Endometrium (tissue), 2 donors: ENCODE measurements at regions not wholly inside any gene's neighbourhood (a gene's known extent, or its start where the extent isn't known, plus 50 kb on each side); places are given as distances from the start of the nearest gene placed in this dataset.
"Not testable (repeated sequence)": the region's sequence is repeated elsewhere in the genome, so short reads cannot be mapped to it uniquely, and the experiment has no call there.

Experiments
- FAIRE-seq: peaks from 2 replicates; lab custom pipeline; 2012; peaks lifted over from hg19 to GRCh38; lab: Jason Lieb, UNC
- donor health status: control.
- donor health status: control.

DNA sequence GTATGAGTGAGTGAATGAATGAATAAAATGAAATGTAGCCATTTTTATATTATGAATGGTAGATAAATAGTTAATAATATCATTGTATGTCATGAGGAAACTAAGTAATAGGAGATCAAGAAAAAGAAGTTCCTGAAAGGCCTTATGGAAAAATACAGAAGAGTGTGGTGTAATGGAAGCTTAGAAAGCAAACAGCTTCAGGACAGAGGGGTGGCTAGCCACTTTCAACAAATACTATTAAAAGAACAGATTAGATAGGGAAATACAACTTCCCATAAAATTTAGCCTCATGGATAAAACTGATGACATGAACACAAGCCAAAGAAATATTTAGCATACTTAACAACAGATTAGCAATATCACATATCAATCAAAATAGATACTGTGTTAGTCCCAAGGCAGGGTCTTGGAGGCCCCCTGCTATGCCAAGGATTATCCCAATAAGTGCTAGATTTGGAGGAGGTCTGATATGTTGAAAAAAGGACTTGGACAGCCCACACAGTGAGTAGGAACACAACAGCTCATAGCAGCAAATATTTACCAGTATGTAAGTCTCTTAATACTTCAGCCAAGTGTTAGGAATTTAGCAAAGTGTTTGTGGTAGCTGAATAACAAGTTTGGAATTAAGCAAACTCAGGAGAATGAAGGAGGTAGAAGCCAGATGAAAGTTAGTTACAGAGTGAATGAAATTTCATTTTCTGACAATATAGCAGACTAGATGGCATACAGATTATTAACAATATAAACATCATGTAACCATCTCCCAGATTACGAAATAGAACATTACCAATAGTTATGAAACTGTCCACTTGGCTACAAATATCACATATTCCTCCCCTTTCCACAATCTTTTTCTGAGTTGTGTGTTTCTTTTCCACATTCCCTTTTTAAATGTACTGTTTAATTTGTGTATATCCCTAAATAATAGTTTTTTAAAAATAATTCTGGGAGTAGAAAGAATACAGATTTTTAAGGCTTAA, 1632.0 kb downstream of the PCDH9 start:
- no peak for FAIRE-seq

DNA sequence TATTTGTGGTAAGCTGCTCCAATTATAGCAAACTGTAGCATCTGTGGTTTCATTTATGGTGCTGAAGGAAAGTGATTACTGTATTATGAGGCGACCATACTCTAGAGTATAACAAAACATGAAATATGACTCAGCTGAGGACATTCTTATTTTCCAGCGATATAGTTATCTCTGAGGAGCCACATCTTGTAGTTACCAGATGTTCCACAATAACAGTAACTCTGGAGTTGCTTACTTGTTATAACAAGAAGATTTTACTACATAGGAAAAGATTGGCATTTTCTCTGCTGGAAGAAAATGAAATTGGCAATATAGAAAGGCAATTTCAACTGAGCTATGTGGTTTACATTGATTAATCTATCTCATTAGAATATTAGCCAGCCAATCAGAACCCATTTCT, 1634.2 kb downstream of the PCDH9 start:
- no peak for FAIRE-seq

DNA sequence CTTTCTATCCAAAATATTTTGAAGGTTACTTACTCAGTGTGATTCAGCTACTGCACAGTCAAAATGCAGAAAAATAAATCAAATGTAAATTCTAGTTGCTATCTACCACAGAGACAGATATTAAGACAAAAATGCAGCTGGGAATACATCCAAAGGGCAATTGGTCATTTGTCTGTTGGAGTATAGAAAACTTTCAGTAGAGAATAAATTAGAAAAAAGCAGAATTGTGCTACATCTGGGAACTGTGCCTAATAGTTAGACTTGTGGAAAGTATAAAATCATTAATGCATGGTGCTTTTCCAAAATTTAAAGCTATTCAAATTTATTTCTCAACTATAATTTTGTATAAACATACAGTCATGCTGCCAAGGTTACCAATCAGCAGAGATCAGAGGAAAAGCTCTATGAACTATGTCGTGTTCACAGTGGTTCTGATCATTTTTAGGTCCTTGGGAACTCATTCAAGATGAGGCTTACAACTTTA, 1635.8 kb downstream of the PCDH9 start:
- no peak for FAIRE-seq

DNA sequence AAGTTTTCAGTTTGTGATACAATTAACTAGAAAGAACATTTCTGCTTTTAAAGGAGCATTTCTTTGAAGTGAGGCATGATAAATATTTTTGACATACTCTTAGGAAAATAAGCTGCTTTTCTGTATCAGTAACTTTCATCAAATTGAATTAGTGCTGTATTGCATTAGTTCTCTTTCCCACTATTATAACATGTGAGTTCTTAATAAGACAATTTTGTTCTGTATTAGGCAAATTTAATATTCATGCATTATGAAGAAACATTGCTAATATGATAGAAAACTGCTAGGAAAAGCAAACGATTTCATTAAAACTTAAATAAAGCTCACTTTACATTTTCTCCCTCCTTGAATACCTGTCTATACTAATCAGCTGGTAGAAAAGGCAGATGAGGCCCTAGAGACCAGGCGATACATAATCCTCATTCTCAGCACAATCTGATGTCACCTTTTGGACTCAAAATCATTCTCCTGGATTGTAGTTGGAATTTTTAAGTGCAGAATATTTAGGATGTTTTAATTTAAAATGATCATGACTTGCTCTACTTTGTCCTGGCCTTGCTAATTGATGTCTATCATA, 1636.8 kb downstream of the PCDH9 start:
- no peak for FAIRE-seq

DNA sequence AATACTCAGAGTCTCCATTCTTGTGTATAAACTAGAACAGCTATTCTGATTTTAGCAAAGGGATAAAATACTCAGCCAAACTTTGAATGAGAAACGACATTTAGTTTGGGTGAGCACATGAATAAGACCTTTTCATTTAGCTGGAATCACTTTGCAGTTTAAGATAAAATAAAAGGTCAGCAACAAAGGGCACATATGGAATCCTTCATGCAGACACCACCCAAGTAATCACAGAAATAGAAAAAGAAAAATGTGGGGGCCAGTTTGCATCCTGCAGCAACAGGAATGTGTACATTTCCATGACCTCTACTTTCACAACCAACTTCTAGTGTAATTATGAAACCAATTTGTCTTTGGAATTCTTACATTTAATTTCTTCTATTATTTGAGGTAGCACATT, 1637.4 kb downstream of the PCDH9 start:
- no peak for FAIRE-seq

DNA sequence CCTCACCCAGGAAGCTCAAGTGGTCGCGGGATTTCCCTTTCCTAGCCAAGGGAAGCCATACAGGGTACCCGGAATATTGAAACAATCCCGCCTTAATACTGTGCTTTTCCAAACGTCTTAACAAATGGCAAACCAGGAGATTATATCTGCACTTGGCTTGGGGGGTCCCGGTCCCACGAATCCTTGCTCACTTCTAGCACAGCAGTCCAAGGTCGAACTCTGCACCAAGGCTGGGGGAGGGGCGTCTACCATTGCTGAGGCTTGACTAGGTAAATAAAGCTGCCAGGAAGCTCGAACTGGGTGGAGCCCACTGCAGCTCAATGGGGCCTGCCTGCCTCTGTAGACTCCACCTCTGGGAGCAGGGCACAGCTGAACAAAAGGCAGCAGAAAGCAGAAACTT, 1644.8 kb downstream of the PCDH9 start:
- FAIRE-seq: no peak

DNA sequence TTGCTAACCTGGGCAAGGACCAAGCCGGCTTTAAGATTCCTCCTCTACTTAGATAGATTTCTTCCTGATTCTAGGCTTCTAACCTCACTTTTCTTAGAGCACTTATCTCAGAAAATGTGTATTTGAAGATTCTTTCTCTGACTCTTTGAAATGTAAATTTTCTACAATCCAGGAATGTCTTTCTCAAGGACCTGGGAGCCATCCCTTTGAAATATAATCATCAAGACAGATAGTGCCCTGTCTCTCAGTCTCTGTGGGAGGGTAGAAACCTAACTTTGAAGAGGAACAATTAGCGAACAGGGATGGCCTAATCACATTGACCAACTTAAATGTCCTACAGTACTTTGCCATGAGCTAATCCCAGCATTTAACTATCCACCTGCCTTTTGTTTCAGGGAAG, 1646.0 kb downstream of the PCDH9 start:
- no peak for FAIRE-seq

DNA sequence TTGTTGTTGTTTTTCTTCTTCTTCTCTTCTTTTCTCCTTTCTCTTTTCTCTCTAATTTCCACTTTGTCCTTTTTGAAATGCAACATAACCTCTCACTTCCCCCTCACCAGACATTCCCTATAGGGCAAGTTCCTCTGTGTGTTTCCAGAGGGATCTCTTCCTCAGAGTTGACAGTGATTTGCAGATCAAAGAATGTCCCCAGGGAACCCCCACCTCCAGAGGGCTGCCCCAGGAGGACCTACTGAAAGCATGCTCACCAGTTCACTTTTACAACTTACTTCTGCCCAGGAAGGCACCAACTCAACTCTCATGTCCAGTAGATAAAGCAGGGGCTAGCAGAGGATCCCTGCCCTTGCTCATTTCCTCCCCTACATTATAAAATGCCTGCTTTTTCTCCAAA, 1648.0 kb downstream of the PCDH9 start:
- no peak for FAIRE-seq

DNA sequence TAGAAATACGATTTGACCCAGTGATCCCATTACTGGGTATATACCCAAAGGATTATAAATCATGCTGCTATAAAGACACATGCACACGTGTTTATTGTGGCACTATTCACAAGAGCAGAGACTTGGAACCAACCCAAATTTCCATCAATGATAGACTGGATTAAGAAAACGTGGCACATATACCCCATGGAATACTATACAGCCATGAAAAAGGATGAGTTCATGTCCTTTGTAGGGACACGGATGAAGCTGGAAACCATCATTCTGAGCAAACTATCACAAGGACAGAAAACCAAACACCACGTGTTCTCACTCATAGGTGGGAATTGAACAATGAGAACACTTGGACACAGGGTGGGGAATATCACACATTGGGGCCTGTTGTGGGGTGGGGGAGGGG, 1665.6 kb downstream of the PCDH9 start:
- not testable (repeated sequence) for FAIRE-seq

DNA sequence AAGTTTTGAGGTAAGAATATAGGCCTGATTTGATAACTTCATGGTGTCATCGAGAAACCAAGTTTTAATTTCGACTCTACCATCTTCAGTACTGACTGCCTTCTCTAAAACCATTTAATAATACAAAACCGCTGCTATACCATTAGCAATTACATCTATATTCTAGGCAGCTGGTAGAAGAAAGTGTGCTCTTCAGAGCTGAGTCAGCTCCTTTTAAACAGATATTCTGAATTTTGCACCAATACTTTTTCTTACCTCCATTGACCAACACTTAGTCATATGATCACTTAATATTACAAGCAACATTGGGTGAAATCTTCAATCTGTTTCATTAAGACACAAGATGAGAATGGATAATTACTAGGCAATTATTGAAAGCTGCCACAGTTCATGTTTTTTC, 1667.8 kb downstream of the PCDH9 start:
- no peak for FAIRE-seq

DNA sequence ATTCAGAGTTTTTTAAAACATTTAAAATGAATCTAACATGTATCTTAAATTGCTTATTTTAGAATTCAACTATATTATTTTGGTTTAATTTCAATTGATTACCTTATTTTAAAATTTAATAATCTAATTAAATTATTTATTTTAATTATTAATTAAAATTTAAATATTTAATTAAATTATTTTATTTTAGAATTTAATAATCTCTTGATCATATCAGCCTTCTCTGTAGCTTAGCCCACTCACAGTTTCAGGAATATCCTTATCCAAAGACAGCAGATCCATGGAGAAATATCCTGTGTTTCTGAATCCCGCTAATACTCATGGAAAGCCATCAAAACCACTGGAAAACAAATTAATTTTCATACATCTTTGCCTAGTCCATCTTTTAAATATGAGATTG, 1669.2 kb downstream of the PCDH9 start:
- FAIRE-seq: peak; percentile 87

DNA sequence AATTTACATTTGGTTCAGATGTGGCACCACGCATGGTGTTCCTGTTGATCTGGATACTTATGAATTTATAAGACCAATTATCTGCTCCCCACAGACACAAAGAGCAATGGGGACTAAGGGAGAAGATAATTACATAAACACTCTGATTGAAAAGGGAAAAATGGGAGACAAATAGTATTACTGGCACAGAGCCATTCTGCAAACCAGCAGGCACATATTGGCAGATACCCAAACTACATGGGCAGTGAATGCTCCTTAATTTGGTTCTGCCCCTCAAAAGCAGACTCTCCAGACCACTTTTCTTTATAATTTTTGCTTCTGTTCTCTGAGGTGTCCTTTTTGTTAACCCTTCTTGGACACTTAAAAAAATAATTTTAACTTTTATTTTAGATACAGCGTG, 1674.2 kb downstream of the PCDH9 start:
- no peak for FAIRE-seq

DNA sequence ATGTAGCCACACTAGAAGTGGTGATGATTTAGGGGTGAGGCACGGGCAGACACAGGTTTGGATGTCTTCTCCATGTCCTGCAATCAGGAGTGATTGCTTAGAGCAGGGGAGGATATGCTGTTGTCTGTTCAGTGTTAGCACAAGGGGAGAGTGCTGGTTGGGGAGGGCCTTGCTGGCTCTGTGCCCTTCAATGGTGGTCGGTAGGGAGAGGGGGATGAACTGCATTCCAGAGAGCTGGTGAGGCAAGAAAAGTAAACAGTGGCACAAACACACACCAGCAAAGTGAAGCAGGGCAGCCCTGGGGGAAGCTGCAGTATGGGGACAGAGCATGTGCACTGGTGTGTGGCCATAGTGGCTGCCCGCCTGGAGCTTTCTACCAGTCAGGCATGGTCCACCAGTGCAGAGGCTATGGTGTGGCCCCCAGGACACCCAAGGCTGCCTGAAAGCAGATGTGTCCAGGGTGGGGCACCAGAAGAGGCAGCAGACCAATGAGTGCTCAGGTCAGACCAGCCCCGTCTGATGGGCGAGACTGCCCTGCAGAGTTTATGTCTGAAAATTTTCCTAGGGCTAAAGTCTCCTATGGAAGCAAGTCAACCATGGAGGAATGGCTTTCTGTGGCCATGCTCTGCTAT, 1676.9 kb downstream of the PCDH9 start:
- no peak for FAIRE-seq

DNA sequence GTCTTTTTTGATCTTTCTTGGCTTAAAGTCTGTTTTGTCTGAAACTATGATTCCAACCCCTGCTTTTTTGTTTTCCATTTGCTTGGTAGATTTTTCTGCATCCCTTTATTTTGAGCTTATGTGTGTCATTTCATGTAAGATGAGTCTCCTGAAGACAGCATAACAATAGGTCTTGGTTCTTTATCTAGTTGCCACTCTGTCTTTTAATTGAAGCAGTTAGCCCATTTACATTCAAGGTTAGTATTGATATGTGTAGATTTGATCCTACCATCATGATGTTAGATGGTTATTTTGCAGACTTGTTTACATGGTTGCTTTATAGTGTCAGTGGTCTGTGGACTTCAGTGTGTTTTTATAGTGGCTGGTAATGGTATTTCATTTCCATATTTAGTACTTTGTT, 1678.9 kb downstream of the PCDH9 start:
- FAIRE-seq: no peak

DNA sequence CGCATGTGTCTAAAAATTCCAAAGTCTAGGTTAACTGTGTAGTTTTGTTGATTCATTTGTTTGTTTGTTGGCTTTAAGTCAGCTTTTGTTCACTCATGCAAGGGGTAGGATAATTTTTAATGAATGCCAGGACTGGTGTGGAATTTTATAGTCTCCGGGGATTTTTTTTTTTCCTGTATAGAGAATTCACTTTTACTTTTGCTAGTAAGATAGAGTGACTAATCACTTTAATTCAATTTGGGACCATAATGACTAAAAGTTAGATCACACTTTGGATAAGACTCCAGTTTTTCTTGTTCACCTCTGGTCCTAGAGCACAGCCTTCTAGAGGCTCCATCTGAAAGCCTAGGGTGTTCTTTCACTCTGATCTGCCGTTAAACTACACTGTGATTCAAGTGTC, 1690.0 kb downstream of the PCDH9 start:
- FAIRE-seq: no peak

DNA sequence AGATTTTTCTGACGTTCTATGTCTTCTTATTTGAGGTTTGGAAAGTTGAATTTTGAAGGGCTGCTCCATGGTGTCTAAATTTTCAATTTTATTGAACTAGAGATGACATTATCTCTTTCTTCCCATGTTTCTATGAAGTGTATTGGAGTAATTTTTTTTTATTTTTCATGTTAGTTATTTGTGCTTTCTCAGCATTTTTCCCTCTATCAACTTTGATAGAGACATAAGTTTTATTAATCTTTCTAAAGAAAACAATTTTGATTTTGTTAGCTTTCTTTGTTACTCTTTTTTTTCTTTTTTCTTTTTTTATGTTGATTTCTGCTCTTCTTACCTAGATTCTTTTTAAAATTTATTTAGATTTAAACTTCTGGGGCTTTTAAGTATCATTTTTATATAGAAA, 1694.8 kb downstream of the PCDH9 start:
- peak; percentile 53 for FAIRE-seq

DNA sequence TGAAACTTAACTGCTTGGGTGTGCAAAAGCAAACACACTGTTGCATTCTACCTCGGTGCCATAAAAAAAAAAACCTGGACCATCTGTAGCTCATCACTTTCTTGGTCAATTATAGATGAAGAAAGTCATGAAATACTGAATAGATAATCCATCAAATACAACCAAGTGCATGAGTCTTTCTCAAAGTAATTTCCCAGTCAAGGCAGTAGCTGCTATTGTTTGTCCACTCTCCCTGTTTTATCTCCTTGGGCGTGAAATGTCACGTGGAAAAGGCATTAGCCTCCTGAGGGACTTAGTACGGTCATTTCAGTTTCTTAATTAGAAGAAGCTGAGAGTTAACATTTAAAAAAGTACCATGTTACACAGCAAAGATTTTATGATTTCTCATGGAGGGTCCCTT, 1697.9 kb downstream of the PCDH9 start:
- no peak for FAIRE-seq

DNA sequence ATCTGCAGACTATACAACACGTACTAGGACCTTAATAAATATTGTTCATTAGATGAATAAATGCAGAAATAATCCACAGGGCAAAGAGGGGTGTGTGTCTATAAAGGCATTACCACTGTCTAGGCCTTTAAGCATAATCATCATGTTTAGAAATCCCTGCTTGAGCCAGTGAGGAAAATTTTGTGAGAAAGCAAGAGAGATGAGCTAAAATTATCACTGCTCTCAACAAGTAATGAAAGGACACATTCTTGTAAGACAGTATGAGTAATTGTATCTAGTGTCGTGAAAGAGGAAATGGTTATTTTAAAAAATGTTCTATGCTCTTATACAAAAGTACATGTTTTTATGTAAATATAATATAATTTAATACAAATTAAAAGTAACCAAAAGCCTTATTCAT, 1699.4 kb downstream of the PCDH9 start:
- peak; percentile 21 for FAIRE-seq

DNA sequence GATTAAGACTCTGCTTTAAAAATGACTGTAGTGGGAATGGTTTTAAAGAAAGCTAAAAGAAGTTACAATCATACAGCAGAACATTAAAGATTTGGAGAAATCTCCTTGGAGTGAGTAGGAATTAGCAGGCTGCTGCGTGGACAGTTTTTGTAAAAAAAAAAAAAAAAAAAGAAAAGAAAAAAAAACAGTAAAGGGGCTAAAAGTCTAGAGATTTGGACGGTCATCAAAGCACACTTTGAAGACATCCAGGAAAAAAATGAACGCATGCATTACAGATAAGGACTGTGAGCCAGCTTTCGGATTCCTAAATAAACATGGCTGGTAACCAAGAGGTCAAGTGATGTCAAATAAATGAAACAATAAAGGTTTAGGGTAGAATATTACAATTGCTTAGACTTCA, 1700.6 kb downstream of the PCDH9 start:
- no peak for FAIRE-seq

DNA sequence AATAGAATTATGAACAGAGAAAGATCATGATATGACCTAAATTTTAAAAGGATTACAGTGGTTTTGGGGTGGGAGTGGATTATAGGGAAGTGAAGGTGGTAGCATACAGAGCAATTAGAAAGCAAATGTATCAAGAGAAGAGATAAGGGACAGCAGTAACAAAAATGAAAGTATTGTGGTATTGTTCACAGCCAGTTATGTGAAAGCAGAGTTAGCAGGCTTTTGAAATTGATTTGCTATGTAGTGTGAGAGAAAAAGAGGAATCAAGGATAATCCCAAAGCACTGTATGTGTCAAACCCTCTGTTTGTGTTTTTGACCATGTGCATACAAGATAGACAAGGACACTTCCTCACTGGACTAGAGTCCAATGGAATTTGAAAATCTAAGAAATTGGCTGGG, 1721.4 kb downstream of the PCDH9 start:
- FAIRE-seq: no peak

DNA sequence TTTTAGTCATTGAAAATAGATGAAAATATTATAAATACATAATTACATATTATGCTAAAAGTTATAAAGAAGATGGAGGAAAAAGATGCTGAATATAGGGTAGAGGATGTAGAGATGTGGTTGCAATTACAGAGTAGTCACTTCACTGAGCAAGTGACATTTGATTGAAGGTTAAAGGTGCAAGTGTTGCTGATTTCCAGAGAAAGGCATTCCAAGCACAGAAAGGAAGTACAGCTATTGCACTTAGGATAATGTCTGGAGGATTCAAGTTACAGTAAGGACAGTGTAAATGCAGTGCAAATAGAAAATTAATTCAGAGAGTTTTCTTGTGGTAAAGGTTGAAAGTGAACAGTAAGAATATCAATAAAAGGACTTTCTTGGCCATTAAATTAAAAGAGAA, 1721.8 kb downstream of the PCDH9 start:
- FAIRE-seq: no peak

DNA sequence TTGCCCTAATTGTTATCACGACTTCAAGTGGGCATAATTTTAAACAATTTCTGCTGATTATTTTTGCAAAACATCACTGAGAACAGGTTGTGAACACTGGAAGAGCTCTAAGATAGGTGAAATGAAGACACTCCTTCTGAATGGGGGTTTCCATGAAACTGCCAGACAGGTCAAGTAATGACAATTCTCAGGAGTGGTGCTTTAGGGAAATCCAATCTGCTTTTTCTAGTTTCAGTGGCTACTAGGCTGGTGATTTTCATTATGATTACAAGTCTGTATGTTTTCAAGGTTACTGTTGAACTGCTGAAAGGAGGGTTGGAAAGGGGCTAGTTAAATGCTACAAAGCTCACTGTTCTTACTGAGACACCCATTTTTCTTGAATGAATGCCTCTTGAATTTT, 1724.2 kb downstream of the PCDH9 start:
- FAIRE-seq: no peak

DNA sequence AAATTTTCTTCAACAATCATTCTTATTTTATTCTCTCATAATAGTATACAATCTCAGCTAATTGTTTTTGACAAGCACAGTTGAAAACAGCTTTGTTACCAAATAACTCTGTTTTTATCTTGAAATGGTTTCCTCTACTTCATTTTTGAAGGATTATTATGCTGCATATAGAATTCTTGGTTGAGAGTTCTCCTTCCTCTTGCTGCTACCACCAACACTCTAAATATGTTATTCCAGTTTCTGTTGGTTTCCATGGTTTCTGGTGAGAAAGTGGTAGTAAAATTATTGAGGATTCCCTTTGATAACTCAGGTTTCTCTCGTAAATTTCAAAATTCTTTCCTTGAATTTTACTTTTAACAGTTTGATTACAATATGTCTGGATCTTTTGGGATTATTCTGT, 1725.9 kb downstream of the PCDH9 start:
- no peak for FAIRE-seq
